ENCODE measurements at regions not wholly inside any gene's neighbourhood (a gene's known extent, or its start where the extent isn't known, plus 50 kb on each side); places are given as distances from the start of the nearest gene placed in this dataset. TPM values are rescaled to one million over a fixed set of nuclear protein-coding genes. Genes with fewer than 3 reads are reported as not detected.

DNA sequence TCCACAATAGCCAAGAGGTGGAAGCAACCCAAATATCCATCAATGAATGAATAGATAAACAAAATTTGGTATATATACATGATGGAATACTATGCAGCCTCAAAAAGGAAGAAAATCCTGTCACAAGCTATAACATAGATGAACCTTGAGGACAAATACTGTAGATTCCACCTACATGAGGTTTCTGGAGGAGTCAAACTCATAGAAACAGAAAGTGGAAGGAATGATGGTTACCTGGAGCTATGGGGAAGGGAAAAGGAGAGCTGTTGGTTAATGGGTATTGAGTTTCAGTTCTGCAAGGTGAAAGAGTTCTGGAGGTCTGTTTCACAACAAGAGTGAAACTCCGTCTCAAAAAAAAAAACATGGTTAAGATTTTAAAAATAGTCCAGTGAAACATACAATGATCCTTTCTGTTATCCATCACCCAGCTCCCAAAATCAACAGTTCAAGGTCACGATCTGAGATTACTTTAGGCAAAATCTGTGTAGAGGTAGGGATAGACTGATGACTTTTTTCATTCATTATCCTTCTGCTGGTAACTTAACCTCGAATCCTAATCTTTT, 80.8 kb upstream of the HNRNPU start:
- DNase-seq, result no peak

DNA sequence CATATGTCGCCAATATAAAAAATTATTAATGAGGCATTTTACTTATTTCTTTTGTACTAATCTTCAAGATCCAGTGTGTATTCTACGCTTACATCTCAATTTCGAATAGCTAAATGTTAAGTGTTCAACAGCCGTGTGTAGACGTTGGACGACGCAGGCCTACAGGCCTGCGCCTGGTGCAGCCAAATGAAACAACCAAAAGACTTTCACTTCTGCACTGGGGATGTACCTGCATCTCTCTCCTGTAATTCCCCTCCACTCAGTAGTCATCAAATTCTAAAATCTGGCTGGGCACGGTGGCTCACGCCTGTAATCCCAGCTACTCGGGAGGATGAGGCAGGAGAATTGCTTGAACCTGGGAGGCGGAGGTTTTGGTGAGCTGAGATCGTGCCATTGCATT, 76.8 kb upstream of the HNRNPU start:
- DNase-seq, result no peak

DNA sequence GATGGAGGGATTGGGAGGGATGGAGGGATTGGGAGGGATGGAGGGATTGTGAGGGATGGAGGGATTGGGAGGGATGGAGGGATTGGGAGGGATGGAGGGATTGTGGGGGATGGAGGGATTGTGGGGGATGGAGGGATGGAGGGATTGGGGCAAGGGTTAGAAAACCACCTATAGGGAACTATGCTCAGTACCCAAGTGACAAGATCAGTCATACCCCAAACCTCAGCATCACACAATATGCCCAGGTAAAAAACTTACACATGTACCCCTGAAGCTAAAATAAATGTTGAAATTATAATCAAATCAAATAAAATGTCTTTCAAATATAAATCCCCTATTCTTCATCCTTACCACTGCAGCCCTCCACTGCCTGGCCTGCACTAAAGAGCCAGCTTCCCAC, 72.8 kb upstream of the HNRNPU start:
- DNase-seq, result no peak

DNA sequence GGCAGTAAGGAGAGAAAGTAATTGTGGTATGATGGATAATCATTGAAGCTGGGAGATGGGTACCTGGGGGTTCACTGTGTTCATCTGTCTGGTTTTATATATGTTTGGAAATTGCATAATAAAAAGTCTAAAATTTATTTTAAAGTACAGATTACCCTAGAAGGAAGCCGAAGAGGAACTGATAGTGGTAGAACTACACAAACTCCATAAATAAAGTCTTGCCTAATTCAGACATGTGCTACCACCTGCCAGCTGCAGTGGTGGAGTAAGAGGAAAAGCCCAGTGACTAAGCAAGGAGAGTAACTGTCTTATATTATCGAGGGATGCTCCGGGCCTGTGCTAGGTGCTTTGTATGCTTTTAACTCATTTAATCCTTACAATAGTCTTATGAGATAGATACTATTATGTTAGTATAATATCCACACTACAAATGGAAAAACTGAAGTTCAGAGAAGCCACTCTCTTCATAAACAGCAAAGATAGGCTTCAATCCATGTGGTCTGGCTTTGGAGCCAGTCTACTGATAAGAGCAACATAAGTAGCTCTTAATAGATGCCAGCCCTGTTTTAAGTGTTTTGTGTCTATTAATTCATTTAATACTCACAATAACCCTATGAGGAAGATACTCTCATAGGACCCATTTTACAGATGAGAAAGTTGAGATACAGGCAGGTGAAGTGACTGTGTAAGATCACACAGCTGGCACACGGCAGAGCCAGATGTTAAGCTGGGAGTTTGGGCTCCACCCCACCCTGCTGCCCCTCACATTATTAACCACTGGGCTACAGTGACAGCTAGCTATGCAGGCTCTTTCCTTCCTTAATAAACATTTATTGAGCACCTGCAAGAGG, 56.8 kb upstream of the HNRNPU start:
- DNase-seq, result peak; percentile 13

DNA sequence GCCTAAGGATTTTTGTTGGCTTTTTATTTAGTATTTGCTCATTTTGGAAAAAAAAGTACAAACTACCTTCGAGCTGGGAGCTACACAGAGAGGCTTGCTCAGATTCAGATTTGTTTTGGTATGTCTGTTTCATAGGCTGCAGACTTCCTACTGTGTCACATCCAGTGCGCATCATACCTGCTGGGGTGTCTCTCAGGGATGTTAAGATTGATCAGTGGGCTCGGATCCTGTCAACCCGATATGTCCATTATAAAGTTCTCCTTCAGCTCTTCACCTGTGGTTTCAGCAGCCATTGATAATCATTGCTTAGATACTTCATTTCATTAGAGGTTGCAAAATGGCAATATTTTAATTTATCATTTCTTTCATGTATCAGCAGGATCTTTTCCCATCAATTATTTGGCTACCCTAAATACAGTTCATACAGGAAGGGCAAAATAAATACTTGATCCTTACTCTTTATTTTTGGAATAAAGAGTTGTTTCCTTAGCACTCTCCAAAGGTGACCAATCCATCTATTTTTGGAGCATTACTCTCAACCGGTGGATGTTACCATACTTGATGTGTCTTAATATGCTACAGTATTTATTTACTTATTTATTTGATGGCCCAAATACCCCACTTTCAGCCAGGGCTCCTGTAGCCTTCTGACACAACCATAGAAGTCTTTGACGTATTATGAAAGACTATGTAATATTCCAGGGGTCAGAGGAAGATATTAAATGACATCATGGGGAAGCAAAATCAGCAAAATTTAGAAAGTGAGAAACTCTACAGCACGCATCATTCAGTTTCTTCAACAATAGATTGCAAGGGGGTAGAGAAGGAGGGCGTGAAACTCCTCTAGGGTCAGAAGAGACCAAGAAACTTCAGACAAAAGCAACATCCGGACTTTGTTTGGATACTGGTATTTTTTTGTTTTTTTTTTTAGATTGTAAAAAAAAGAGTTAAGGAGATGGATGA, 55.3 kb upstream of the HNRNPU start:
- peak; percentile 9 for DNase-seq

DNA sequence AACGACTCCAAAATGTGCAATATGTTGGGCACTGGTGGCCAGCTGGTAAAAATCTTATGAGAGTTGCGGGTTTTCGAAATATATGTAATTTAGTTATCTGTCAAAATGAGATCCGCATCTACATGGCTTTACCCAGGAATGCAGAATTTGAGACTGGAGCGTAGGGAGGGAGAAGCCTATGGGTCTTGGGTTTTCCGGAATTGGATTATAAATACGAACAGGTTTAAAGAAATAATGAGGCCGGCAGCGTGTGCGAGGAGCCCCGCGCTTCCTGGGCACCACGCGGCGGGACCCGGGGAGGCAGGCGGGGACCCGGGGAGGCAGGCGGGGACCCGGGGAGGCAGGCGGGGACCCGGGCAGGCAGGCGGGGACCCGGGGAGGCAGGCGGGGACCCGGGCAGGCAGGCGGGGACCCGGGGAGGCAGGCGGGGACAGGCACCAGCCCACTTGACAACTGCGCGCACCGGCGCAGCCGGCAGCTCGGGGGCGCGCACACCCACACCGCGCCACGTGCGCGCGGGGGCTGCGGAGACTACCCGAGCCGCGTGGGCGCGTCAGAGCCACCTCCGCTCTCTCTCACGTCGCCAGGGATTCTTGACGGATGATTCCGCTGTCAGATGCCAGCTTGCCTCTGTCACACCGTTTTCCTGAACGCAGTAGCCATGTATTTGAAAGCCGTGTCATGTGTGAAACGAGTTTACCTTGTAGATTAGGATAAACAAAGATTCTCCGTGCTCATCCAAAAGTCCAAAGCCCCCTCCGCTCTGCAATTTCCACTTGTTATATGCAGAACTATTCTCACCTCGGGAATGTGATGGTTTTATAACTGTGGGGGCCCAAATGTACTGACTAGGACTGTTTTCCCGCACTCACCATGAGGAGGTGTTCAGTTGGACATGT, 54.3 kb upstream of the HNRNPU start:
- DNase-seq, result peak; percentile 65

DNA sequence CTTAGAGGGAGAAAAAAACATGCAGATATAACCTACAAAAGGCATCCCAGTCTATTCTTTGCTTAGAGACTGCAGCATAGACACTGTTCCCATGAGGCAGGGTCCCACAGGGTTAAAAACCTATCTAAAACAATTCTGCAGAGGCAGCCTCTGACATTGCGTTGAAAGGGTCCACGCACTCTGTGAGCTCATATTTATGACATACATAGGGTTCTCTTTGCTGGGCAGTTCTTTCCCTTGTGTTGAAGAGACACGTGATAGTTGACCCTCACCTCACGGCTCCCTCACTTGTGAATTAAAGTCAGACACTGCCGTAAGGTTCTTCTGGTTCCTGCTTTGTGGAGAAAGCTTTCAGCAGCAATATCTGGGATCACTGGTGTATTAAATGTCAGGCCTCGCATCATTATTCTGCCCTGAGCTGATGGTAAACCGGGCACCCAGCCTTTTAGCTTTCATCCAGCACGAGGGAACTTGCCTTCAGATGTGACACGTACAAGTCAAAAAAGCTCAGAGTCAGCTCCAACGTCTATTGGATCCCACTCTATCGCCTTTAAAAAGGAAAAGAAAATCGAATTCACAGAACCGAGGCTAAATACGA, 52.8 kb upstream of the HNRNPU start:
- no peak for DNase-seq

DNA sequence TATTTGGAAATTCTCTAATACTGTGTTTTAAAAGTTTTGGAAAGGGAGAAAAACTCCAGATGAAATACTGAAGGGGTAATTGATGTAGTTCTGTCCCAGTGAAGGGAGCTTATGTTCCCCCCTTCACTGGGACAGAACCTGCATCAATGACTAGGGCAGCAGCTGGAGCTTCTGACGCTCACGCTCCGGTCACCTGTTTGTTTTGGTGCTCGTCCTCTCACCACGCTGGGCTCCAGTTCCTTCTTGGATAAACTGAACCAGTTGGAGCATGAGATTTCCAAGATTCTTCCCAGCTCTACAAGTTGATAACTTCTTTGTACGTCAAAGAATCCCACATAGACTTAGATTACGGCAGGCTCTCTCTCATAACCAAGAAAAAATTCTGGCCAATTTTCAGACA, 51.4 kb upstream of the HNRNPU start:
- DNase-seq, result no peak

DNA sequence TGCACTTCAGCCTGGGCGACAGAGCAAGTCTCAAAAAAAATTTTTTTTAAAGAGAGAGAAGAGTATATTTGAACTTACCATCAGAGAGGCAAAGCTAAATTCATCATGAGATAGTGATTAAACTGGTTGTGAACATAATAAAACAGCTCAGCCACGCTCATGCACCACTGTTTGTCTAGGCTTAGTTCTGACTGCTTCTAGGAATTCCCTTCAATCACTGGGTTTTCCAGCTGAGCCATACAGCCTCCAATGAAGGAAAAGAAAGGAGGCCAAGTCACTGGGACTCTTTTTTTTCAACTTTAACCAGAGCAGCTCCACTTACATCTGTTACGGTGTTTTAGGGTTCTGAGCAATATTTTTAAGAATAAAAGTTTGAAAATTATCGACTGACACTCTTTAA, 50.4 kb upstream of the HNRNPU start:
- no peak for DNase-seq

Small RNA genes in the stretch of these regions (small RNA-seq; reads per million reads assigned to genes)
- not detected for gene RNU6-1089P (ENCODE audit: low replicate concordance)
- not detected for gene RNU6-947P (ENCODE audit: low replicate concordance)
- gene RNU6-999P (ENCODE audit: low replicate concordance), result not detected
